Adrenal gland (tissue), 9 donors: ENCODE measurements at regions not wholly inside any gene's neighbourhood (a gene's known extent, or its start where the extent isn't known, plus 50 kb on each side); places are given as distances from the start of the nearest gene placed in this dataset.

Experiments
- DNase-seq, 7 donors: peaks; one replicate each; pipeline ENCODE4 v3.0.0-alpha.2; 2019 to 2020
- H3K27ac ChIP-seq, 5 donors: fragments of 200-600 bp; sonication (generic) in 4 of 5; 1 replicate in 3 of 5; 2 replicates in 2 of 5; pipeline versions ENCODE4 v1.5.1 to v1.8.0; 2016 to 2020; ENCODE audit warnings: mild to moderate bottlenecking in 1 of 5
- H3K27me3 ChIP-seq: fragments of 200-600 bp; 2 replicates; pipeline ENCODE4 v1.8.0; 2021
- H3K36me3 ChIP-seq, 2 donors: fragments of 200-600 bp; replicated peaks in 1 of 2; 1 replicate in 1 of 2; 2 replicates in 1 of 2; pipeline versions ENCODE4 v1.5.1 to v1.8.0; 2018 to 2022
- H3K4me1 ChIP-seq, 2 donors: fragments of 200-600 bp; replicated peaks in 1 of 2; 1 replicate in 1 of 2; 2 replicates in 1 of 2; pipeline versions ENCODE4 v1.5.1 to v1.8.0; 2018 to 2021
- H3K4me3 ChIP-seq, 4 donors: fragments of 200-600 bp; sonication (generic) in 3 of 4; one replicate each; pipeline ENCODE4 v1.5.1; 2016 to 2018
- H3K9me3 ChIP-seq, 3 donors: fragments of 200-600 bp; sonication (generic) in 1 of 3; replicated peaks in 1 of 3; 1 replicate in 2 of 3; 2 replicates in 1 of 3; pipeline versions ENCODE4 v1.5.1 to v1.8.0; 2016 to 2021
- POLR2A ChIP-seq, 2 donors: fragments of 450-650 bp; IDR thresholded peaks; one replicate each; pipeline ENCODE4 v1.6.1; 2017; ENCODE audit warnings: antibody characterized with exemption in 2 of 2, mild to moderate bottlenecking in 2 of 2, moderate library complexity in 1 of 2
- WGBS, 4 donors: extraction: QIAGEN DNeasy Blood & Tissue Kit in 2 of 4; methylation state at CpG; one replicate each; pipeline versions ENCODE4 v1.1.5 to v1.1.7; 2013 to 2017; 5-methylcytosine and 5-hydroxymethylcytosine counted together
- intact Hi-C, 2 donors: fragments of 100-400 bp; cut with DNase I; formaldehyde crosslinking; loops; one replicate each; pipeline versions ENCODE4 v1.14.1 to v1.15.0; 2022 to 2023
- TF ChIP-seq, protein P1 (sequence below), 6 experiments: fragments of 450-650 bp in 4 of 6; fragments of 200-600 bp in 2 of 6; sonication (generic) in 1 of 6; IDR thresholded peaks; 1 replicate in 5 of 6; 2 replicates in 1 of 6; pipeline versions ENCODE4 v1.5.1 to v1.8.0; 2016 to 2021; ENCODE audit warnings: antibody characterized with exemption in 6 of 6, mild to moderate bottlenecking in 2 of 6, moderate library complexity in 1 of 6
- donor health status: healthy with polysubstance abuse.
- donor health status: Bipolar disorder and iron deficiency.
- donor health status: DM: yes; HTN: yes; CAD: no.
- donor health status: DM: no; HTN: no; CAD: no.
- donor health status: DM: no; HTN: no; CAD: no.

DNA sequence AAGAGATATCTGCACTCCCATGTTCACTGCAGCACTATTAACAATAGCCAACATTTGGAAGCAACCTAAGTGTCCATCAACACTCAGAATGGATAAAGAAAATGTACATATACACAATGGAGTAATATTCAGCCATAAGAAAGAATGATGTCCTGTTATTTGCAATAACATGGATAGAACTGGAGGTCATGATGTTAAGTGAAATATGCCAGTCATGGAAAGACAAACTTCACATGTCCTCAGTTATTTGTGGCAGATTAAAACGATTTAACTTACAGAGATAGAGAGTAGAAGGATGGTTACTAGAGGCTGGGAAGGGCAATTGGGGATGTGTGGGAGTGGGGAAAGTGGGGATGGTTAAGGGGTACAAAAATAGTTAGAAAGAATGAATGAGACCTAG lies 110.3 kb upstream of the PCSK5 start:
- Histone ChIP-seq H3K4me1 (no peaks in the 10 kb centered on the region), H3K27ac (no peak overlapping the region)

DNA sequence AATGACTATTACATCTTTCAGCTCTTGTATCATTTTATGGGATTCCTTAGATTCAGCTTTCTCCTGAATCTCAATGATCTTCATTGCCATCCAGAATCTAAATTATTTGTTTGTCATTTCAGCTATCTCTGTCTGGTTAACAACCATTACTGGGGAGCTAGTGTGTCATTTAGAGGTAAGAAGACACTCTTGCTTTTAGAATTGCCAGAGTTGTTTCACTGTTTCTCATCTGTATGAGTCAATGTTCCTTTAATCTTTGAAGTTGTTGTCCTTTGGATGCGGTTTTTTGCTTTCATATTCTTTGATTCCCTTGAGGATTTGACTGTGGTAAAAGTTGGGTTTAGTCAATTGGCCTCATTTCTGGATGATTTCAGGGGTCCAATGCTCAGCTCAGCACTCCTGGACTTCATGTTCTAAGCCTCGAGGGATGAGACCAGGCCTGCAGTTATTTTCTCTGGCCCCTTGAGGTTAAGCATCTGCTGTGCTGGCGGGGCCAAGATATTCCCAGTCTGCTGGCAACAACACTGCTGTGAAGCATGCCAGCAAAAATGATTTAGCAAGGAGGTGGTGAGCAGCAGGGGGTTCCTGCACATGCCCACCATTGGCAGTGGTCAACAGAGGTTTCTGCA lies 102.4 kb upstream of the PCSK5 start:
- peak in 1 of 7 donors; percentile 14 for DNase-seq
- H3K27ac ChIP-seq: no peak overlapping the region
- WGBS, 4 donors: 50 to 63% (median 59%) methylated on average over 3 of the region's 3 CpGs
- H3K36me3 ChIP-seq: no peaks in the 10 kb centered on the region
- no peaks in the 10 kb centered on the region for H3K9me3 ChIP-seq
- H3K27me3 ChIP-seq: no peaks in the 10 kb centered on the region
- no peaks in the 10 kb centered on the region for H3K4me1 ChIP-seq
- no peak overlapping the region for H3K4me3 ChIP-seq
- intact Hi-C loops: no loop called here
- TF ChIP-seq, protein P1, sequence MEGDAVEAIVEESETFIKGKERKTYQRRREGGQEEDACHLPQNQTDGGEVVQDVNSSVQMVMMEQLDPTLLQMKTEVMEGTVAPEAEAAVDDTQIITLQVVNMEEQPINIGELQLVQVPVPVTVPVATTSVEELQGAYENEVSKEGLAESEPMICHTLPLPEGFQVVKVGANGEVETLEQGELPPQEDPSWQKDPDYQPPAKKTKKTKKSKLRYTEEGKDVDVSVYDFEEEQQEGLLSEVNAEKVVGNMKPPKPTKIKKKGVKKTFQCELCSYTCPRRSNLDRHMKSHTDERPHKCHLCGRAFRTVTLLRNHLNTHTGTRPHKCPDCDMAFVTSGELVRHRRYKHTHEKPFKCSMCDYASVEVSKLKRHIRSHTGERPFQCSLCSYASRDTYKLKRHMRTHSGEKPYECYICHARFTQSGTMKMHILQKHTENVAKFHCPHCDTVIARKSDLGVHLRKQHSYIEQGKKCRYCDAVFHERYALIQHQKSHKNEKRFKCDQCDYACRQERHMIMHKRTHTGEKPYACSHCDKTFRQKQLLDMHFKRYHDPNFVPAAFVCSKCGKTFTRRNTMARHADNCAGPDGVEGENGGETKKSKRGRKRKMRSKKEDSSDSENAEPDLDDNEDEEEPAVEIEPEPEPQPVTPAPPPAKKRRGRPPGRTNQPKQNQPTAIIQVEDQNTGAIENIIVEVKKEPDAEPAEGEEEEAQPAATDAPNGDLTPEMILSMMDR (IDR thresholded peaks at IDR 0.05): no peak
- no peak for TF ChIP-seq POLR2A (IDR thresholded peaks at IDR 0.05)

More for the DNA sequence above, 110.3 kb upstream of the PCSK5 start:
- WGBS, 4 donors: 52 to 67% (median 55%) methylated on average over 1 of the region's 1 CpG
- Histone ChIP-seq H3K9me3 (no peaks in the 10 kb centered on the region), H3K27me3 (no peaks in the 10 kb centered on the region), H3K36me3 (no peaks in the 10 kb centered on the region), H3K4me3 (no peak overlapping the region)
- TF ChIP-seq, protein P1 (IDR thresholded peaks at IDR 0.05): no peak
- TF ChIP-seq POLR2A (IDR thresholded peaks at IDR 0.05): no peak
- DNase-seq: no peak
- intact Hi-C loops: no loop called here

DNA sequence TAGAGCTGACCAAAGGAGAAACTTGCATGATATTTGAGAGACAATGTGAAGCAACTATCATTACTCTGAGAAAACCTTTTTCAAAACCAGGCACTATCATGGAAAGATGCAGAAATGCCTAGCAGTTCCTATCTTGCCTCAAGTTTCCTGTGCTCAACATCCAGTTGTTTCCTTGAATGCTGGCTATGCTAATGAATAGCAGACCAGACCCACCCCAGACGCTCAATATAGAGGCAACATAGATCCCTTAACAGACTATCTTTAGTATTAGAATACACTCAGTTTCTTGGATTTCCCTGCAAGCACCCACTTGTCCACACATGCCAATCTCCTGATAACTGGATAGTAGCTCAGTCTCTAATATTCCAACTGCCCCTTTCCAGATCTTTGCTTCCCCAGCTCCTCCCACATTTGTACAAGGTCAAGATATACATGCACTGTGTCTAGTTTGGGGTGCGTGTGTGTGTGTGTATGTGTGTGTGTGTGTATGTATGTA lies 93.3 kb upstream of the PCSK5 start:
- no peaks in the 10 kb centered on the region for H3K4me1 ChIP-seq
- TF ChIP-seq POLR2A (IDR thresholded peaks at IDR 0.05): no peak
- TF ChIP-seq, protein P1 (IDR thresholded peaks at IDR 0.05): no peak
- 52 to 74% (median 72%) methylated on average over 2 of the region's 2 CpGs for WGBS, 4 donors
- H3K27ac ChIP-seq: no peak overlapping the region
- no peaks in the 10 kb centered on the region for H3K9me3 ChIP-seq
- intact Hi-C loops: no loop called here
- no peak overlapping the region for H3K4me3 ChIP-seq
- H3K27me3 ChIP-seq: no peaks in the 10 kb centered on the region
- H3K36me3 ChIP-seq: no peaks in the 10 kb centered on the region
- no peak for DNase-seq

DNA sequence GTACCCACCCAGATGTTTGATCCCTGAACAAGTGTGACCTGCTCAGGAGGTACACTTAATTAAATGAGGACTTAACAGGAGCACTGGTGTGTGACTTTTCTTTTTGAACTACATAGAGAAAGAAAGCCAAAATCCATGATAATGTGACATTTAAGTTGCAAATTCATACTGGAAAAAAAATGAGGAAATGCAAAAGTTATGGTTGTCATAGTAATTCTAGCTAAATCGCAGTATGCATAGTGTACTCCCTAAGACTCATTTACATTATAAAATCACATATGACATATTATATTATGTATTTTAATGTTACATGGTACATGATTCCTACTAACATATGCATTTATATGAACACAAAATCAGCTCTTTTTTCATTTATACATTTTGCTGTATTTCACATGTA lies 92.0 kb upstream of the PCSK5 start:
- H3K4me1 ChIP-seq: no peaks in the 10 kb centered on the region
- intact Hi-C loops: no loop called here
- TF ChIP-seq, protein P1 (IDR thresholded peaks at IDR 0.05): no peak
- no peak for TF ChIP-seq POLR2A (IDR thresholded peaks at IDR 0.05)
- no peaks in the 10 kb centered on the region for H3K36me3 ChIP-seq
- no peak overlapping the region for H3K27ac ChIP-seq
- WGBS, 4 donors: 75 to 93% (median 79%) methylated on average over 1 of the region's 1 CpG
- no peak overlapping the region for H3K4me3 ChIP-seq
- H3K27me3 ChIP-seq: no peaks in the 10 kb centered on the region
- no peaks in the 10 kb centered on the region for H3K9me3 ChIP-seq
- DNase-seq: no peak
